HepG2 (cell line): ENCODE measurements at regions not wholly inside any gene's neighbourhood (a gene's known extent, or its start where the extent isn't known, plus 50 kb on each side); places are given as distances from the start of the nearest gene placed in this dataset.

ENCODE experiments used
- ATAC-seq: fragments of 200-7000 bp; cut with Tn5 transposase; 3 replicates; pipeline ENCODE4 v1.9.1; 2020; ENCODE audit warnings: mild to moderate bottlenecking, moderate library complexity
- BruUV-seq: library from RNA; stranded (reverse); fragments of 400-500 nt; replicated peaks from 2 replicates; lab custom pipeline; 2021; lab: Mats Ljungman, UMichigan
- CTCF ChIA-PET: fragments of 300-600 bp; formaldehyde crosslinking; extraction: SDS; loops from one replicate; lab custom pipeline; 2021; ENCODE audit warnings: low total read pairs, inconsistent platforms, low intra/inter-chr PET ratio; lab: Yijun Ruan, JAX
- POLR2A ChIA-PET: fragments of 350-600 bp; sonication (Branson Sonifier 250); formaldehyde crosslinking; loops from one replicate; lab custom pipeline; 2020; ENCODE audit warnings: antibody characterized with exemption, inconsistent platforms; lab: Yijun Ruan, JAX
- DNase-seq: peaks from one replicate; pipeline ENCODE4 v3.0.0-alpha.2; 2015; ENCODE audit warnings: low spot score
- FAIRE-seq: peaks from 3 replicates; lab custom pipeline; 2011; peaks lifted over from hg19 to GRCh38; lab: Jason Lieb, UNC
- H2AFZ ChIP-seq: one replicate; pipeline ENCODE4 v1.6.1; 2011; ENCODE audit warnings: low read length, inconsistent platforms
- H3K27ac ChIP-seq: fragments of 300-600 bp; 3 replicates; pipeline ENCODE4 v1.8.0; 2011; ENCODE audit warnings: mixed run types, mild to moderate bottlenecking, mixed read lengths, low read length, inconsistent platforms; ENCODE audit not compliant: insufficient read depth; ENCODE audit errors: extremely low read length
- H3K27me3 ChIP-seq, 2 experiments: fragments of 200-600 bp in 1 of 2; 2 replicates in 1 of 2; 3 replicates in 1 of 2; pipeline versions ENCODE4 v1.6.0 to v1.8.0; 2011; ENCODE audit warnings: low read length in 2 of 2, mild to moderate bottlenecking in 2 of 2, moderate library complexity in 2 of 2, inconsistent platforms in 1 of 2; ENCODE audit not compliant: insufficient read depth in 2 of 2, control insufficient read depth in 1 of 2
- H3K36me3 ChIP-seq, 2 experiments: fragments of 200-600 bp in 1 of 2; replicated peaks in 1 of 2; 2 replicates in 1 of 2; 3 replicates in 1 of 2; pipeline versions ENCODE4 v1.5.1 to v1.8.0; 2011; ENCODE audit warnings: low read length in 2 of 2, inconsistent platforms in 1 of 2; ENCODE audit not compliant: insufficient read depth in 2 of 2, control insufficient read depth in 1 of 2
- H3K4me1 ChIP-seq: 2 replicates; pipeline ENCODE4 v1.5.1; 2012; ENCODE audit warnings: low read length, inconsistent platforms; ENCODE audit not compliant: insufficient read depth
- H3K4me2 ChIP-seq: 2 replicates; pipeline ENCODE4 v1.6.0; 2011; ENCODE audit warnings: low read depth, low read length, inconsistent platforms
- H3K4me3 ChIP-seq, 3 experiments: fragments of 200-600 bp in 1 of 3; sonication (generic), shearing (Covaris generic) in 1 of 3; replicated peaks in 1 of 3; 2 replicates each; pipeline ENCODE4 v1.5.1; 2011 to 2016; ENCODE audit warnings: low read length in 3 of 3, inconsistent platforms in 2 of 3, low read depth in 2 of 3, mild to moderate bottlenecking in 2 of 3, control low read depth in 1 of 3, mixed read lengths in 1 of 3; ENCODE audit not compliant: insufficient read depth in 1 of 3
- H3K79me2 ChIP-seq: one replicate; pipeline ENCODE4 v1.6.1; 2011; ENCODE audit warnings: low read length, inconsistent platforms; ENCODE audit not compliant: insufficient read depth
- H3K9ac ChIP-seq: 2 replicates; pipeline ENCODE4 v1.6.0; 2011; ENCODE audit warnings: mild to moderate bottlenecking, low read depth, low read length, inconsistent platforms; ENCODE audit not compliant: insufficient read depth
- H3K9me3 ChIP-seq: 2 replicates; pipeline ENCODE4 v1.5.1; 2012; ENCODE audit warnings: mild to moderate bottlenecking, low read length
- H4K20me1 ChIP-seq: 2 replicates; pipeline ENCODE4 v1.6.0; 2011; ENCODE audit warnings: inconsistent platforms, mild to moderate bottlenecking, low read length, moderate library complexity; ENCODE audit not compliant: insufficient read depth
- ADNP ChIP-seq: sonication (generic); formaldehyde crosslinking; IDR thresholded peaks from 2 replicates; pipeline ENCODE4 v1.4.0; 2020; ENCODE audit warnings: missing genetic modification reagents
- KAT8 ChIP-seq: IDR thresholded peaks from 2 replicates; pipeline ENCODE4 v1.6.1; 2016; ENCODE audit warnings: missing genetic modification reagents, missing compliant biosample characterization
- MAZ ChIP-seq, 2 experiments: sonication (generic) in 1 of 2; formaldehyde crosslinking in 1 of 2; IDR thresholded peaks; 2 replicates each; pipeline versions ENCODE4 v1.5.0 to v1.6.1; 2012 to 2020; ENCODE audit warnings: low read depth in 2 of 2, mild to moderate bottlenecking in 2 of 2, borderline replicate concordance in 1 of 2, improper control_type of control experiment in 1 of 2, low read length in 1 of 2, missing genetic modification reagents in 1 of 2, moderate library complexity in 1 of 2
- NFIC ChIP-seq: IDR thresholded peaks from 2 replicates; pipeline ENCODE4 v1.6.1; 2012; ENCODE audit warnings: mild to moderate bottlenecking, low read length, inconsistent platforms
- PHF21A ChIP-seq: sonication (generic); formaldehyde crosslinking; IDR thresholded peaks from 2 replicates; pipeline ENCODE4 v1.5.0; 2020; ENCODE audit warnings: mild to moderate bottlenecking, missing genetic modification reagents
- ZMAT3 ChIP-seq: sonication (generic); formaldehyde crosslinking; conservative IDR thresholded peaks from 2 replicates; pipeline ENCODE4 v1.7.0; 2021; ENCODE audit warnings: missing genetic modification reagents
- ZNF234 ChIP-seq: sonication (generic); formaldehyde crosslinking; conservative IDR thresholded peaks from 2 replicates; pipeline ENCODE4 v1.5.1; 2020; ENCODE audit warnings: mild to moderate bottlenecking, missing genetic modification reagents
- ZNF724P ChIP-seq: sonication (generic); formaldehyde crosslinking; IDR thresholded peaks from 2 replicates; pipeline ENCODE4 v1.8.0; 2022; ENCODE audit warnings: missing genetic modification reagents, borderline replicate concordance
- ZNF790 ChIP-seq: sonication (generic); formaldehyde crosslinking; IDR thresholded peaks from 2 replicates; pipeline ENCODE4 v1.8.0; 2022; ENCODE audit warnings: missing genetic modification reagents, mild to moderate bottlenecking, borderline replicate concordance
- WGBS: methylation state at CpG from one replicate; pipeline ENCODE4 v1.1.6; 2017; ENCODE audit warnings: low lambda C conversion rate; 5-methylcytosine and 5-hydroxymethylcytosine counted together
- in situ Hi-C: cut with HindIII; loops from 2 replicates; pipeline ENCODE4 v1.10.0; 2017; ENCODE audit warnings: low pct_unique_long_range_greater_than_20kb; ENCODE audit not compliant: extremely low pct_ligation_motif_present
- intact Hi-C: fragments of 100-400 bp; cut with micrococcal nuclease; formaldehyde crosslinking; loops from one replicate; pipeline ENCODE4 v1.10.0; 2022; ENCODE audit not compliant: unreplicated experiment
- TF ChIP-seq, protein P1 (sequence below): sonication (generic); formaldehyde crosslinking; conservative IDR thresholded peaks from 2 replicates; pipeline ENCODE4 v1.4.0; 2020; ENCODE audit warnings: missing genetic modification reagents
- TF ChIP-seq, protein P2 (sequence below): sonication (generic); formaldehyde crosslinking; IDR thresholded peaks from 2 replicates; pipeline ENCODE4 v1.5.0; 2020; ENCODE audit warnings: mild to moderate bottlenecking, missing genetic modification reagents, moderate library complexity

DNA sequence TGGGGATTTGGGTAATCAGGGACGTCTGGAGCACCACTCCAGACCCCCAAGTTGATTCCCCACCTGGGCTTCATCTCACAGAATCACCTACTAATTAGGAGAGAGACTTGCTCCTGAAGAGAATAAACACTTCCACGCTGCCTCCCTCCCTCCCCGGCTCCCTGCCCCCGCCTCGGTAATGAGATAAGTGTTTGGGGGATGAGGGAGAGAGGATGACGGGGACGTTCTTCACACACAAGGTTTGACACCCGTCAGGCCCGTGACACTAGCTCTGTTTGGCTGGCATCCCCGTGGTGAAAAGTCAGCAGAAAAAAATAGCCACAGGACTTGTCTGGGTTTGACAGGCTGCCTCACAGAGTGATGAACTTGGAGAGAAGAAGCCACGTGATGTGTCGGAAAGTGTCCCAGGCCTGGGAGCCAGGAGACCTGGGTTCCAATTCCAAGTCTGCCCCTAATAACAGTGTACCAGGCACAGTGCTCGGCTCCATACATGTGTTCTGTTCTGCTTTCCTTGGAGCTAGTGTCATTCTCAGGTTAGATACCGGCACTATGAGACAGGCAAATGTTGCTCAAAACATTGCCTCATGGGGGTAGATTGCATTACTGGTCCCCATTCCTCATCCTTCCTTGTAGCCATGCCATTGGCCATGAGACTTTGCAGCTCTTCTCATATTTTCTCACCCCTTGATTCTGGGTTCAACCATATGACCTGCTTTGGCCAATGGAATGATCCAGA is 578.0 kb downstream of the BCOR start:
- H3K36me3 ChIP-seq, result no peaks in the 10 kb centered on the region
- TF ChIP-seq KAT8 (CRISPR knock-in tag) (no peak), ZMAT3 (no peak)
- TF ChIP-seq, protein P1, sequence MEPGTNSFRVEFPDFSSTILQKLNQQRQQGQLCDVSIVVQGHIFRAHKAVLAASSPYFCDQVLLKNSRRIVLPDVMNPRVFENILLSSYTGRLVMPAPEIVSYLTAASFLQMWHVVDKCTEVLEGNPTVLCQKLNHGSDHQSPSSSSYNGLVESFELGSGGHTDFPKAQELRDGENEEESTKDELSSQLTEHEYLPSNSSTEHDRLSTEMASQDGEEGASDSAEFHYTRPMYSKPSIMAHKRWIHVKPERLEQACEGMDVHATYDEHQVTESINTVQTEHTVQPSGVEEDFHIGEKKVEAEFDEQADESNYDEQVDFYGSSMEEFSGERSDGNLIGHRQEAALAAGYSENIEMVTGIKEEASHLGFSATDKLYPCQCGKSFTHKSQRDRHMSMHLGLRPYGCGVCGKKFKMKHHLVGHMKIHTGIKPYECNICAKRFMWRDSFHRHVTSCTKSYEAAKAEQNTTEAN (CRISPR knock-in tag), result no peak
- TF ChIP-seq, all 625 proteins: peak for 0
- H3K4me1 ChIP-seq, result no peaks in the 10 kb centered on the region
- no peaks in the 10 kb centered on the region for H4K20me1 ChIP-seq
- H3K4me2 ChIP-seq, result no peak overlapping the region
- no peak overlapping the region for H3K4me3 ChIP-seq
- ATAC-seq, result no peak
- ChIA-PET POLR2A (no interaction called here), CTCF (no interaction called here)
- intact Hi-C loops, result no loop called here
- H3K27ac ChIP-seq, result no peak overlapping the region
- H3K9me3 ChIP-seq, result no peaks in the 10 kb centered on the region
- no peak for FAIRE-seq
- in situ Hi-C loops, result loop anchor here (10.0 kb wide), 1 partner anchor 65 kb away; no protein-coding TSS in a partner anchor
- DNase-seq, result no peak
- H2AFZ ChIP-seq, result no peak overlapping the region
- WGBS, result 10% methylated on average over 7 of the region's 14 CpGs
- no peak overlapping the region for H3K9ac ChIP-seq
- no peaks in the 10 kb centered on the region for H3K27me3 ChIP-seq
- BruUV-seq, result no TSS peak
- H3K79me2 ChIP-seq, result no peaks in the 10 kb centered on the region

DNA sequence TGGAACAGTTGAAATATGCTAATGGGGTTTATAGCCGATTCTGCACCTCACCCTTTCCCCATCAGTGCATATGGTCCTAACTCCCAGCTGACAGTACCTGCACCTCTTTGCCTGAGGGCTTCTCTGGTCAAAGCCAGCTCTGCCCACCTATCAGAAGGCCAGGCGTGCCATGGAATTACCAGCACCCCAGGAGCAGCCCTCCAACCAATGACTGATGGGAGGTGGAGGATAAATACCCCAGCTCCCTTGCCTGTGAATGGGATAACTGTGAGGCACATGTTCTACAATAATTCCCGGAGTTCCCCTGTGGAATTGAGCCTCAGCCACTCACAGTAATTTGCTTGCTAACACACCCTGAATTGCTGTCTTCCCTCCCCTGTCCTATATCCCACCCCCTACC is 572.0 kb downstream of the BCOR start:
- intact Hi-C loops, result no loop called here
- FAIRE-seq, result no peak
- CTCF ChIA-PET, result no interaction called here
- POLR2A ChIA-PET, result no interaction called here
- in situ Hi-C loops, result no loop called here
- Histone ChIP-seq H2AFZ (no peak overlapping the region), H3K9me3 (no peaks in the 10 kb centered on the region), H4K20me1 (no peaks in the 10 kb centered on the region), H3K79me2 (no peaks in the 10 kb centered on the region), H3K4me3 (no peak overlapping the region), H3K4me1 (no peaks in the 10 kb centered on the region), H3K4me2 (no peak overlapping the region), H3K36me3 (no peaks in the 10 kb centered on the region), H3K27me3 (no peaks in the 10 kb centered on the region), H3K27ac (no peak overlapping the region), H3K9ac (no peak overlapping the region)
- no TSS peak for BruUV-seq
- DNase-seq, result no peak
- TF ChIP-seq ZNF790 (CRISPR knock-in tag) (no peak), ZNF234 (CRISPR knock-in tag) (no peak), NFIC (no peak), ZNF724P (CRISPR knock-in tag) (no peak), ADNP (CRISPR knock-in tag) (no peak), PHF21A (CRISPR knock-in tag) (no peak), MAZ (IDR thresholded peaks at IDR 0.05; ENCODE audit: borderline replicate concordance, low read depth, low read length) (no peak), MAZ (CRISPR knock-in tag; IDR thresholded peaks at IDR 0.05; ENCODE audit: low read depth) (no peak)
- TF ChIP-seq, protein P2, sequence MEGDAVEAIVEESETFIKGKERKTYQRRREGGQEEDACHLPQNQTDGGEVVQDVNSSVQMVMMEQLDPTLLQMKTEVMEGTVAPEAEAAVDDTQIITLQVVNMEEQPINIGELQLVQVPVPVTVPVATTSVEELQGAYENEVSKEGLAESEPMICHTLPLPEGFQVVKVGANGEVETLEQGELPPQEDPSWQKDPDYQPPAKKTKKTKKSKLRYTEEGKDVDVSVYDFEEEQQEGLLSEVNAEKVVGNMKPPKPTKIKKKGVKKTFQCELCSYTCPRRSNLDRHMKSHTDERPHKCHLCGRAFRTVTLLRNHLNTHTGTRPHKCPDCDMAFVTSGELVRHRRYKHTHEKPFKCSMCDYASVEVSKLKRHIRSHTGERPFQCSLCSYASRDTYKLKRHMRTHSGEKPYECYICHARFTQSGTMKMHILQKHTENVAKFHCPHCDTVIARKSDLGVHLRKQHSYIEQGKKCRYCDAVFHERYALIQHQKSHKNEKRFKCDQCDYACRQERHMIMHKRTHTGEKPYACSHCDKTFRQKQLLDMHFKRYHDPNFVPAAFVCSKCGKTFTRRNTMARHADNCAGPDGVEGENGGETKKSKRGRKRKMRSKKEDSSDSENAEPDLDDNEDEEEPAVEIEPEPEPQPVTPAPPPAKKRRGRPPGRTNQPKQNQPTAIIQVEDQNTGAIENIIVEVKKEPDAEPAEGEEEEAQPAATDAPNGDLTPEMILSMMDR (CRISPR knock-in tag), result no peak
- ATAC-seq, result no peak
- WGBS, result 63% methylated on average over 1 of the region's 3 CpGs
